H9 (cell line): ENCODE measurements at regions not wholly inside any gene's neighbourhood (a gene's known extent, or its start where the extent isn't known, plus 50 kb on each side); places are given as distances from the start of the nearest gene placed in this dataset.

Experiments
- DNase-seq: peaks from one replicate; pipeline ENCODE4 v3.0.0-alpha.2; 2017
- H2AFZ ChIP-seq: one replicate; pipeline ENCODE4 v1.6.1; 2013; ENCODE audit warnings: mild to moderate bottlenecking, low read length, control low read depth, moderate library complexity
- H2AK5ac ChIP-seq: 2 replicates; pipeline ENCODE4 v1.6.1; 2013; ENCODE audit warnings: low read length, control low read depth, mixed read lengths; ENCODE audit not compliant: insufficient read length
- H2BK120ac ChIP-seq: one replicate; pipeline ENCODE4 v1.6.1; 2013; ENCODE audit warnings: low read depth, mild to moderate bottlenecking, low read length, control low read depth, inconsistent platforms; ENCODE audit not compliant: poor library complexity, severe bottlenecking
- H2BK12ac ChIP-seq: 2 replicates; pipeline ENCODE4 v1.6.1; 2013; ENCODE audit warnings: low read length, control low read depth, mixed read lengths, low read depth; ENCODE audit not compliant: insufficient read length
- H2BK15ac ChIP-seq: 2 replicates; pipeline ENCODE4 v1.6.1; 2013; ENCODE audit warnings: low read depth, low read length, control low read depth
- H2BK20ac ChIP-seq: one replicate; pipeline ENCODE4 v1.6.1; 2013; ENCODE audit warnings: low read depth, mild to moderate bottlenecking, low read length, control low read depth, inconsistent platforms; ENCODE audit not compliant: poor library complexity, severe bottlenecking
- H2BK5ac ChIP-seq: 2 replicates; pipeline ENCODE4 v1.6.1; 2013; ENCODE audit warnings: low read length, control low read depth, mixed read lengths; ENCODE audit not compliant: insufficient read length
- H3K14ac ChIP-seq: 2 replicates; pipeline ENCODE4 v1.6.1; 2013; ENCODE audit warnings: low read length, control low read depth; ENCODE audit not compliant: insufficient read depth
- H3K18ac ChIP-seq: 2 replicates; pipeline ENCODE4 v1.6.1; 2013; ENCODE audit warnings: low read depth, mild to moderate bottlenecking, mixed read lengths, low read length, control low read depth; ENCODE audit not compliant: insufficient read length
- H3K23ac ChIP-seq: 2 replicates; pipeline ENCODE4 v1.6.1; 2013; ENCODE audit warnings: low read length, control low read depth, mixed read lengths, low read depth; ENCODE audit not compliant: insufficient read length
- H3K23me2 ChIP-seq: 2 replicates; pipeline ENCODE4 v1.6.1; 2013; ENCODE audit warnings: low read depth, mild to moderate bottlenecking, mixed read lengths, low read length, control low read depth; ENCODE audit not compliant: insufficient read length, poor library complexity, severe bottlenecking
- H3K27ac ChIP-seq: 2 replicates; pipeline ENCODE4 v1.5.1; 2013; ENCODE audit warnings: low read length, control low read depth, mixed read lengths, low read depth; ENCODE audit not compliant: insufficient read length
- H3K27me3 ChIP-seq: 2 replicates; pipeline ENCODE4 v1.6.1; 2013; ENCODE audit warnings: low read length, control low read depth, inconsistent platforms; ENCODE audit not compliant: insufficient read depth
- H3K4ac ChIP-seq: 2 replicates; pipeline ENCODE4 v1.6.1; 2013; ENCODE audit warnings: low read depth, mild to moderate bottlenecking, control low read depth, inconsistent platforms, low read length, moderate library complexity
- H3K4me1 ChIP-seq: 2 replicates; pipeline ENCODE4 v1.6.1; 2013; ENCODE audit warnings: low read length, control low read depth, inconsistent platforms; ENCODE audit not compliant: insufficient read depth
- H3K4me2 ChIP-seq: 2 replicates; pipeline ENCODE4 v1.6.1; 2013; ENCODE audit warnings: low read length, control low read depth, mixed read lengths; ENCODE audit not compliant: insufficient read length, insufficient read depth
- H3K56ac ChIP-seq: 2 replicates; pipeline ENCODE4 v1.6.1; 2013; ENCODE audit warnings: low read depth, mild to moderate bottlenecking, mixed read lengths, low read length, control low read depth; ENCODE audit not compliant: insufficient read length
- H3K79me1 ChIP-seq: 2 replicates; pipeline ENCODE4 v1.6.1; 2013; ENCODE audit warnings: low read depth, mild to moderate bottlenecking, moderate library complexity, low read length, control low read depth, inconsistent platforms; ENCODE audit not compliant: insufficient read depth, poor library complexity, severe bottlenecking
- H3K79me2 ChIP-seq: 2 replicates; pipeline ENCODE4 v1.6.1; 2013; ENCODE audit warnings: low read length, control low read depth, inconsistent platforms; ENCODE audit not compliant: insufficient read depth
- H3K9ac ChIP-seq: 2 replicates; pipeline ENCODE4 v1.6.1; 2013; ENCODE audit warnings: low read length, control low read depth, mixed read lengths; ENCODE audit not compliant: insufficient read length; ENCODE audit errors: extremely low read depth
- H3K9me3 ChIP-seq: one replicate; pipeline ENCODE4 v1.6.1; 2013; ENCODE audit warnings: low read depth, low read length, inconsistent platforms; ENCODE audit not compliant: control insufficient read depth
- H3T11ph ChIP-seq: one replicate; pipeline ENCODE4 v1.6.1; 2013; ENCODE audit warnings: mild to moderate bottlenecking, low read length, control low read depth, inconsistent platforms
- H4K20me1 ChIP-seq: one replicate; pipeline ENCODE4 v1.6.1; 2013; ENCODE audit not compliant: control insufficient read depth, insufficient read length, insufficient read depth
- H4K5ac ChIP-seq: 2 replicates; pipeline ENCODE4 v1.6.1; 2013; ENCODE audit warnings: low read depth, mild to moderate bottlenecking, mixed read lengths, low read length, control low read depth; ENCODE audit not compliant: insufficient read length
- H4K8ac ChIP-seq: replicated peaks from 2 replicates; pipeline ENCODE4 v1.6.1; 2013; ENCODE audit warnings: low read length, control low read depth, mixed read lengths, low read depth; ENCODE audit not compliant: insufficient read length
- H4K91ac ChIP-seq: 2 replicates; pipeline ENCODE4 v1.6.1; 2013; ENCODE audit warnings: low read depth, mild to moderate bottlenecking, moderate library complexity, mixed read lengths, low read length, control low read depth; ENCODE audit not compliant: insufficient read length
- H3K27ac Mint-ChIP-seq, 3 experiments: 2 replicates in 2 of 3; 3 replicates in 1 of 3; pipeline ENCODE4 v1.8.0; 2020 to 2021; ENCODE audit warnings: mixed read lengths in 3 of 3, mild to moderate bottlenecking in 1 of 3, moderate library complexity in 1 of 3
- H3K27me3 Mint-ChIP-seq: 2 replicates; pipeline ENCODE4 v1.8.0; 2021; ENCODE audit warnings: low read depth, mild to moderate bottlenecking, moderate library complexity, mixed read lengths
- H3K36me3 Mint-ChIP-seq, 3 experiments: 2 replicates in 2 of 3; 3 replicates in 1 of 3; pipeline ENCODE4 v1.8.0; 2020 to 2021; ENCODE audit warnings: low read depth in 3 of 3, mixed read lengths in 3 of 3; ENCODE audit not compliant: insufficient read depth in 1 of 3
- H3K4me1 Mint-ChIP-seq, 2 experiments: 2 replicates each; pipeline ENCODE4 v1.8.0; 2020; ENCODE audit warnings: mixed read lengths in 2 of 2
- H3K4me3 Mint-ChIP-seq, 2 experiments: 2 replicates in 1 of 2; 3 replicates in 1 of 2; pipeline ENCODE4 v1.8.0; 2020 to 2021; ENCODE audit warnings: mild to moderate bottlenecking in 2 of 2, mixed read lengths in 2 of 2, moderate library complexity in 1 of 2
- H3K9me3 Mint-ChIP-seq, 2 experiments: 2 replicates in 1 of 2; 3 replicates in 1 of 2; pipeline ENCODE4 v1.8.0; 2020; ENCODE audit warnings: mild to moderate bottlenecking in 2 of 2, mixed read lengths in 2 of 2, moderate library complexity in 1 of 2
- CTCF ChIP-seq: fragments of 200-600 bp; sonication (generic); conservative IDR thresholded peaks from 3 replicates; pipeline ENCODE4 v1.8.0; 2021; ENCODE audit warnings: antibody characterized with exemption, mild to moderate bottlenecking
- WGBS: extraction: QIAGEN DNeasy Blood & Tissue Kit; methylation state at CpG from one replicate; pipeline ENCODE4 v1.1.7; 2013; ENCODE audit warnings: missing lambda C conversion rate, low lambda C conversion rate, mixed read lengths; ENCODE audit not compliant: insufficient read length; ENCODE audit errors: extremely low coverage; 5-methylcytosine and 5-hydroxymethylcytosine counted together

- no peaks in the 10 kb centered on the region for H3K4me1 Mint-ChIP-seq
- no peak overlapping the region for H3K27ac Mint-ChIP-seq
- no peaks in the 10 kb centered on the region for H3K79me2 ChIP-seq
- no CpG with 5 or more reads among the region's 2 CpGs for WGBS
- H3K4me1 ChIP-seq: no peaks in the 10 kb centered on the region
- H2BK120ac ChIP-seq: no peak overlapping the region
- H3K27me3 ChIP-seq: no peaks in the 10 kb centered on the region
- H3K18ac ChIP-seq: no peak overlapping the region
- H3K4ac ChIP-seq: no peak overlapping the region
- H2BK5ac ChIP-seq: no peak overlapping the region
- no peak overlapping the region for H3K9ac ChIP-seq
- no peak overlapping the region for H3K27ac ChIP-seq
- H3K79me1 ChIP-seq: no peaks in the 10 kb centered on the region
- H3K36me3 Mint-ChIP-seq: peaks cover 0 to 10% (median 0%) of the 10 kb centered on the region in 3 experiments; a peak in 3 of 7 replicates
- H4K5ac ChIP-seq: no peak overlapping the region
- no peaks in the 10 kb centered on the region for H3K23me2 ChIP-seq
- H2AFZ ChIP-seq: no peak overlapping the region
- no peak overlapping the region for H4K91ac ChIP-seq
- H2BK20ac ChIP-seq: no peak overlapping the region
- no peak overlapping the region for H3K23ac ChIP-seq
- H3K27me3 Mint-ChIP-seq: no peaks in the 10 kb centered on the region; the same call in 1 of the 2 replicates
- H4K8ac ChIP-seq: no peak overlapping the region
- H2BK12ac ChIP-seq: no peak overlapping the region
- no peak overlapping the region for H3K4me3 Mint-ChIP-seq
- H3K9me3 Mint-ChIP-seq: peaks cover 13 to 14% of the 10 kb centered on the region in 2 experiments
- H2AK5ac ChIP-seq: no peak overlapping the region
- no peaks in the 10 kb centered on the region for H3K9me3 ChIP-seq
- no peak for TF ChIP-seq CTCF
- no peak overlapping the region for H3K56ac ChIP-seq
- H4K20me1 ChIP-seq: no peaks in the 10 kb centered on the region
- DNase-seq: no peak
- H2BK15ac ChIP-seq: no peak overlapping the region
- no peak overlapping the region for H3K4me2 ChIP-seq
- no peak overlapping the region for H3K14ac ChIP-seq
- no peak overlapping the region for H3T11ph ChIP-seq
Observed at GRCh38 chr16:74160759-74161158, 135.9 kb upstream of the PSMD7 start.
